GM23248 (cell line): ENCODE measurements at regions not wholly inside any gene's neighbourhood (a gene's known extent, or its start where the extent isn't known, plus 50 kb on each side); places are given as distances from the start of the nearest gene placed in this dataset.

ENCODE experiments used
- DNase-seq: peaks from one replicate; pipeline ENCODE4 v3.0.0-alpha.2; 2015
- H2AFZ ChIP-seq: fragments of 200-600 bp; sonication (generic); 2 replicates; pipeline ENCODE4 v1.6.1; 2016; ENCODE audit warnings: antibody characterized with exemption
- H3F3A ChIP-seq: fragments of 200-600 bp; sonication (generic); 2 replicates; pipeline ENCODE4 v1.6.1; 2016; ENCODE audit warnings: mild to moderate bottlenecking, antibody characterized with exemption, mixed run types; ENCODE audit not compliant: insufficient read depth
- H3K27ac ChIP-seq: fragments of 200-600 bp; sonication (generic); 2 replicates; pipeline ENCODE4 v1.5.1; 2016; ENCODE audit warnings: mild to moderate bottlenecking
- H3K27me3 ChIP-seq: fragments of 200-600 bp; sonication (generic); replicated peaks from 2 replicates; pipeline ENCODE4 v1.6.1; 2016; ENCODE audit warnings: mild to moderate bottlenecking; ENCODE audit not compliant: insufficient read depth
- H3K36me3 ChIP-seq: fragments of 200-600 bp; sonication (generic); 2 replicates; pipeline ENCODE4 v1.6.1; 2016; ENCODE audit warnings: low read depth, mild to moderate bottlenecking
- H3K4me1 ChIP-seq: fragments of 200-600 bp; sonication (generic); 2 replicates; pipeline ENCODE4 v1.6.1; 2016; ENCODE audit warnings: mild to moderate bottlenecking; ENCODE audit not compliant: insufficient read depth
- H3K4me2 ChIP-seq: fragments of 200-600 bp; sonication (generic); one replicate; pipeline ENCODE4 v1.6.1; 2016; ENCODE audit warnings: mild to moderate bottlenecking; ENCODE audit not compliant: unreplicated experiment
- H3K4me3 ChIP-seq: fragments of 200-600 bp; sonication (generic); 2 replicates; pipeline ENCODE4 v1.5.1; 2016; ENCODE audit warnings: mild to moderate bottlenecking
- H3K79me2 ChIP-seq: fragments of 200-600 bp; sonication (generic); 2 replicates; pipeline ENCODE4 v1.6.1; 2016; ENCODE audit warnings: mild to moderate bottlenecking; ENCODE audit not compliant: insufficient read depth
- H3K9ac ChIP-seq: fragments of 200-600 bp; sonication (generic); 2 replicates; pipeline ENCODE4 v1.6.1; 2016; ENCODE audit warnings: mild to moderate bottlenecking
- H3K9me2 ChIP-seq: fragments of 200-600 bp; sonication (generic); 2 replicates; pipeline ENCODE4 v1.6.1; 2016; ENCODE audit warnings: mixed run types, mild to moderate bottlenecking, moderate library complexity; ENCODE audit not compliant: insufficient read depth
- H3K9me3 ChIP-seq: fragments of 200-600 bp; sonication (generic); one replicate; pipeline ENCODE4 v1.6.1; 2017; ENCODE audit warnings: low read depth
- H4K20me1 ChIP-seq: fragments of 200-600 bp; sonication (generic); 2 replicates; pipeline ENCODE4 v1.6.0; 2016; ENCODE audit not compliant: insufficient read depth
- EZH2 ChIP-seq: fragments of 200-600 bp; sonication (generic); IDR thresholded peaks from 2 replicates; pipeline ENCODE4 v1.6.1; 2018; ENCODE audit warnings: antibody characterized with exemption, mild to moderate bottlenecking; ENCODE audit not compliant: insufficient read depth, poor library complexity, severe bottlenecking
- EZH2phosphoT487 ChIP-seq: fragments of 200-600 bp; sonication (generic); IDR thresholded peaks from 2 replicates; pipeline ENCODE4 v1.6.1; 2018; ENCODE audit warnings: antibody characterized with exemption, moderate library complexity, mild to moderate bottlenecking, low read depth; ENCODE audit not compliant: insufficient read depth
- WGBS, 2 experiments: methylation state at CpG; one replicate each; pipeline ENCODE4 v1.1.6; 2015 to 2017; ENCODE audit warnings: low lambda C conversion rate in 2 of 2, low coverage in 1 of 2; ENCODE audit errors: missing lambda C conversion rate in 2 of 2; 5-methylcytosine and 5-hydroxymethylcytosine counted together
- in situ Hi-C: fragments of 300-500 bp; cut with MboI; formaldehyde crosslinking; loops from 2 replicates; pipeline ENCODE4 v1.15.0; 2020

DNA sequence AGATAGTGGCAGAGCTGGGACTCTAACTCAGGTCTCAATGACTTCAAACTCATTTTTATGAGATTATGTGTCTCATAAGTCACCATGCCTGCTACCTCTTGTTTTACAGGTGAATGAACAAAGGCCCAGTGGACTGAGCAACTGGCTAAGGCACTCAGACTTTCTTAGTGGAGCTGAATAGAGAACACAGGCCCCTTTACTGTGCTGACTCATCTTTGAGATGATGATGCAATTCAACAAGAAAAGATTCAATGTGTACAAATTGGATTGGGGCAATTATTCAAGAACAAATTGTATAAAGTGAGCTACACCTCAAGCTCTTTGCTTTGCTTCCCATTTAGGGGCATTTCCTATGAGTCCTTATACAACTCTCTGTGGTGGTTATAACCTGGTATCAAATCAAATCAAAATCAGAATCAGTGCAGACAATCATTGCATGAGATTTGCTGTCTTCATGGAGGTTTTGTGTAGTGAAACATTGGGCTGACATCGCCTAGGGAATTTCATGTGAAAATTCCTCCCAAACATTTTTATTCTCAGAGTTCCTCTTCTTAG, 84.3 kb upstream of the PPP2R2B start:
- DNase-seq = peak; percentile 61
- in situ Hi-C loops = no loop called here
- H3K9ac ChIP-seq = no peak overlapping the region

GRCh38 chr5:146965761-146966659, 87.5 kb upstream of the PPP2R2B start:
- in situ Hi-C loops = loop anchor here (5.0 kb wide), 1 partner anchor 424 kb away; no protein-coding TSS in a partner anchor
- no peaks in the 10 kb centered on the region; the same call in 1 of the 2 replicates for H3K27me3 ChIP-seq

More for the DNA sequence above, 84.3 kb upstream of the PPP2R2B start:
- Histone ChIP-seq H3F3A (no peaks in the 10 kb centered on the region), H3K27ac (no peak overlapping the region), H3K4me3 (no peak overlapping the region), H3K36me3 (no peaks in the 10 kb centered on the region), H2AFZ (no peak overlapping the region; the same call in 1 of the 2 replicates), H4K20me1 (no peaks in the 10 kb centered on the region), H3K79me2 (no peaks in the 10 kb centered on the region), H3K4me2 (no peak overlapping the region), H3K9me3 (no peaks in the 10 kb centered on the region), H3K9me2 (no peaks in the 10 kb centered on the region), H3K27me3 (no peaks in the 10 kb centered on the region), H3K4me1 (no peaks in the 10 kb centered on the region)
- 87 to 95% methylated on average over 1 of the region's 1 CpG for WGBS, 2 experiments
- TF ChIP-seq EZH2phosphoT487 (no peak), EZH2 (no peak)

GRCh38 chr5:146967646-146968045, 89.1 kb upstream of the PPP2R2B start:
- no peaks in the 10 kb centered on the region; the same call in 1 of the 2 replicates for H3K27me3 ChIP-seq
- no peaks in the 10 kb centered on the region for H4K20me1 ChIP-seq
- no peaks in the 10 kb centered on the region for H3K79me2 ChIP-seq
- TF ChIP-seq EZH2 (no peak), EZH2phosphoT487 (no peak)
- H3K9me2 ChIP-seq = no peaks in the 10 kb centered on the region
- H3K4me1 ChIP-seq = no peaks in the 10 kb centered on the region
- H3K4me3 ChIP-seq = no peak overlapping the region
- no peak overlapping the region for H2AFZ ChIP-seq
- H3K4me2 ChIP-seq = no peak overlapping the region
- 43 to 52% methylated on average over 5 of the region's 5 CpGs for WGBS, 2 experiments
- H3K9ac ChIP-seq = no peak overlapping the region
- DNase-seq = no peak
- H3K9me3 ChIP-seq = no peaks in the 10 kb centered on the region
- no peaks in the 10 kb centered on the region for H3K36me3 ChIP-seq
- H3F3A ChIP-seq = no peaks in the 10 kb centered on the region
- no peak overlapping the region for H3K27ac ChIP-seq
- in situ Hi-C loops = loop anchor here (5.0 kb wide), 1 partner anchor 425 kb away; no protein-coding TSS in a partner anchor

More at GRCh38 chr5:146965761-146966659, 87.5 kb upstream of the PPP2R2B start:
- no peak overlapping the region for H3K9ac ChIP-seq
- H3K9me3 ChIP-seq = no peaks in the 10 kb centered on the region
- H3K4me1 ChIP-seq = no peaks in the 10 kb centered on the region
- H3K79me2 ChIP-seq = no peaks in the 10 kb centered on the region
- H3K4me3 ChIP-seq = no peak overlapping the region
- no peaks in the 10 kb centered on the region for H3F3A ChIP-seq
- H3K4me2 ChIP-seq = no peak overlapping the region
- no peak overlapping the region for H3K27ac ChIP-seq
- no peaks in the 10 kb centered on the region for H3K9me2 ChIP-seq
- H3K36me3 ChIP-seq = no peaks in the 10 kb centered on the region
- peak; percentile 82 for DNase-seq
- TF ChIP-seq EZH2phosphoT487 = no peak
- no peak for TF ChIP-seq EZH2
- 34 to 37% methylated on average over 15 of the region's 15 CpGs for WGBS, 2 experiments
- H2AFZ ChIP-seq = no peak overlapping the region
- no peaks in the 10 kb centered on the region for H4K20me1 ChIP-seq

- Histone ChIP-seq H3K27me3 (no peaks in the 10 kb centered on the region; the same call in 1 of the 2 replicates), H3K9me2 (no peaks in the 10 kb centered on the region), H3F3A (no peaks in the 10 kb centered on the region), H3K4me3 (no peak overlapping the region), H3K9me3 (no peaks in the 10 kb centered on the region), H3K4me1 (no peaks in the 10 kb centered on the region), H4K20me1 (no peaks in the 10 kb centered on the region), H3K79me2 (no peaks in the 10 kb centered on the region), H2AFZ (no peak overlapping the region), H3K9ac (no peak overlapping the region), H3K4me2 (no peak overlapping the region), H3K36me3 (no peaks in the 10 kb centered on the region), H3K27ac (no peak overlapping the region)
- in situ Hi-C loops = no loop called here
- DNase-seq = no peak
- WGBS, 2 experiments = 78 to 82% methylated on average over 2 of the region's 2 CpGs
- TF ChIP-seq EZH2phosphoT487 (no peak), EZH2 (no peak)
These were observed 92.8 kb upstream of the PPP2R2B start for GRCh38 chr5:146971401-146971800.
